Thymus (tissue), 11 donors: ENCODE measurements at regions not wholly inside any gene's neighbourhood (a gene's known extent, or its start where the extent isn't known, plus 50 kb on each side); places are given as distances from the start of the nearest gene placed in this dataset.
"Not testable (repeated sequence)": the region's sequence is repeated elsewhere in the genome, so short reads cannot be mapped to it uniquely, and the experiment has no call there.

Source experiments
- DNase-seq, 9 donors: peaks; one replicate each; pipeline ENCODE4 v3.0.0-alpha.2; 2013; ENCODE audit warnings: low spot score in 9 of 9, low read depth in 6 of 9, missing footprints in 1 of 9
- H3K27ac ChIP-seq, 2 donors: one replicate each; pipeline ENCODE4 v1.5.1; 2013; ENCODE audit warnings: control low read depth in 1 of 2, low read depth in 1 of 2, low read length in 1 of 2, mild to moderate bottlenecking in 1 of 2, moderate library complexity in 1 of 2
- H3K27me3 ChIP-seq, 2 donors: one replicate each; pipeline ENCODE4 v1.5.1; 2013; ENCODE audit warnings: low read length in 1 of 2; ENCODE audit not compliant: control insufficient read depth in 2 of 2, insufficient read depth in 1 of 2
- H3K36me3 ChIP-seq, 2 donors: one replicate each; pipeline ENCODE4 v1.5.1; 2013; ENCODE audit warnings: low read length in 1 of 2, mild to moderate bottlenecking in 1 of 2, moderate library complexity in 1 of 2; ENCODE audit not compliant: control insufficient read depth in 2 of 2, insufficient read depth in 2 of 2
- H3K4me1 ChIP-seq, 2 donors: one replicate each; pipeline ENCODE4 v1.5.1; 2013; ENCODE audit warnings: low read length in 2 of 2; ENCODE audit not compliant: control insufficient read depth in 2 of 2, insufficient read depth in 2 of 2
- H3K4me3 ChIP-seq, 2 donors: one replicate each; pipeline ENCODE4 v1.5.1; 2013; ENCODE audit warnings: low read length in 2 of 2, control low read depth in 1 of 2, mild to moderate bottlenecking in 1 of 2
- H3K9me3 ChIP-seq, 2 donors: one replicate each; pipeline ENCODE4 v1.5.1; 2013; ENCODE audit warnings: low read length in 1 of 2, mild to moderate bottlenecking in 1 of 2; ENCODE audit not compliant: control insufficient read depth in 2 of 2, insufficient read depth in 1 of 2
- WGBS: extraction: QIAGEN DNeasy Blood & Tissue Kit; methylation state at CpG from one replicate; pipeline ENCODE4 v1.1.7; 2013; 5-methylcytosine and 5-hydroxymethylcytosine counted together
- donor health status: healthy.

DNA sequence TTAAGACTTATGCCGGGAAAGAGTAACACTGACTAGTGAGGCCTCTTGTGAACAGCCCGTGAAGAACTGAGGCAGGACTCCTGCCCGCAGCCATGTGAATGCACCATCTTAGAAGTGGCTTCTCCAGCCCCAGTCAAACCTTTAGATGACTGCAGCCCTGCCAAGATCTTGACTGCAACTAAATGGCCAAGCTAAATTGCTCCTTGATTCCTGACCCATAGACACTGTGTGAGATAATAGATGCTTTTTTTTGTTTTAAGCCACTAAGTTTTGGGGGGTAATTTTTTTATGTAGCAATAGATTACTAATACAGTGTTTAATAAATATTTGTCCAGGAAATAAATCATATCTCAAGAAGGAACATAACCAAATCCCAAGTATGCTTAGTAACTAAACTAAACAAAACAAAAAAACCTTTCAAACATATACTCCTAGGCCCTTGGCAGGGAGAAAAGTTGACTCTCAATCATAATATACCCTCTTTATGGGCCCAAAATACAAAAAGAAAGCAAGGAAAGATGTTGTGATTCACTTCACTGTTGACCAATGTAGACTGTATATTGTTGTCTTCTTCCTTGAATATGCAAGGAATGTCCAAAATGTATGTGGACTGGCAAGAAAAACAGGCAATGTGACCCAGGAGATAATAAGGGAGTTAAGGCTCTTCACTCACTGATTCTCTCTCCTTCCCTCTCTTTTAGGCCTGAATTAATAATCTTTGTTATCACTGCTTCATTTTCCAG lies 79.7 kb upstream of the ZNF366 start:
- Histone ChIP-seq H3K4me3 (no peak overlapping the region), H3K4me1 (no peaks in the 10 kb centered on the region), H3K27me3 (no peaks in the 10 kb centered on the region), H3K36me3 (no peaks in the 10 kb centered on the region), H3K27ac (no peak overlapping the region), H3K9me3 (no peaks in the 10 kb centered on the region)
- DNase-seq: no peak
- WGBS: 97% methylated on average over 3 of the region's 3 CpGs

- no peak overlapping the region for H3K4me3 ChIP-seq
- no peaks in the 10 kb centered on the region for H3K36me3 ChIP-seq
- no peak for DNase-seq
- 93% methylated on average over 3 of the region's 3 CpGs for WGBS
- H3K9me3 ChIP-seq: no peaks in the 10 kb centered on the region
- no peaks in the 10 kb centered on the region for H3K4me1 ChIP-seq
- H3K27ac ChIP-seq: no peak overlapping the region
- H3K27me3 ChIP-seq: no peaks in the 10 kb centered on the region
These were observed 77.3 kb upstream of the ZNF366 start for GRCh38 chr5:72584466-72584865.

DNA sequence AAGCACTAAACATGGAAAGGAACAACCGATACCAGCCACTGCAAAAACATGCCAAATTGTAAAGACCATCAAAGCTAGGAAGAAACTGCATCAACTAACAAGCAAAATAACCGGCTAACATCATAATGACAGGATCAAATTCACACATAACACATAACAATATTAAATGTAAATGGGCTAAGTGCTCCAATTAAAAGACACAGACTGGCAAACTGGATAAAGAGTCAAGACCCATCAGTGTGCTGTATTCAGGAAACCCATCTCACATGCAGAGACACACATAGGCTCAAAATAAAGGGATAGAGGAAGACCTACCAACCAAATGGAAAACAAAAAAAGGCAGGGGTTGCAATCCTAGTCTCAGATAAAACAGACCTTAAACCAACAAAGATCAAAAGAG lies 72.1 kb upstream of the ZNF366 start:
- H3K36me3 ChIP-seq, DNase-seq, H3K4me1 ChIP-seq, H3K9me3 ChIP-seq, H3K27ac ChIP-seq, H3K4me3 ChIP-seq, H3K27me3 ChIP-seq: not testable (repeated sequence)
- WGBS: 99% methylated on average over 2 of the region's 2 CpGs

DNA sequence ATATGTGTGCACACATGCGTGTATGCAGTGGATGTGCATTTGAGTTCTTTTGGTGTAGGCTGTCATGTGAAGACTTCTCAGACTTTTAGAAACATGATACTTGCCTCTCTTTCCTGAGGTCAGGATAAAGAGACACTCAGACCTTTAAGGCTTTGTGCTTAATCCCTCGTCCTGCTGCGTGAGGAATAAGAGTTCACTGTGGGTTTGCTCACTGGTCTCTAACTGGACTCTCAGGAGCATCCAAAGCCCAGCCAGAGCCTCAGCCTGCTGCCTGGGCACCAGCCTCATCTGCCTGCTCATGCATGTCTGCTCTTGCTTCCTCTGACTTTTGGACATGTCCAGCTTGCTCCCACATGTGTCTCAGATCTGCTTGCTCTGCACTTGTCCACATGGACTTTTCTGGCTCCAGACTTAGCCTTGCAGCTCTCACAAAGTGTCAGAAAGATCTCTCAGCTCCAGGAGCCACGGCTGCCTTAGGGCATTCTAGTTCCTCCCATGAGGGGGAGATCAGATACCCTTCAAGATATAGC lies 65.1 kb upstream of the ZNF366 start:
- DNase-seq: no peak
- Histone ChIP-seq H3K9me3 (no peaks in the 10 kb centered on the region), H3K4me3 (no peak overlapping the region), H3K4me1 (no peaks in the 10 kb centered on the region), H3K36me3 (no peaks in the 10 kb centered on the region), H3K27ac (no peak overlapping the region), H3K27me3 (no peaks in the 10 kb centered on the region)
- WGBS: 93% methylated on average over 4 of the region's 4 CpGs

DNA sequence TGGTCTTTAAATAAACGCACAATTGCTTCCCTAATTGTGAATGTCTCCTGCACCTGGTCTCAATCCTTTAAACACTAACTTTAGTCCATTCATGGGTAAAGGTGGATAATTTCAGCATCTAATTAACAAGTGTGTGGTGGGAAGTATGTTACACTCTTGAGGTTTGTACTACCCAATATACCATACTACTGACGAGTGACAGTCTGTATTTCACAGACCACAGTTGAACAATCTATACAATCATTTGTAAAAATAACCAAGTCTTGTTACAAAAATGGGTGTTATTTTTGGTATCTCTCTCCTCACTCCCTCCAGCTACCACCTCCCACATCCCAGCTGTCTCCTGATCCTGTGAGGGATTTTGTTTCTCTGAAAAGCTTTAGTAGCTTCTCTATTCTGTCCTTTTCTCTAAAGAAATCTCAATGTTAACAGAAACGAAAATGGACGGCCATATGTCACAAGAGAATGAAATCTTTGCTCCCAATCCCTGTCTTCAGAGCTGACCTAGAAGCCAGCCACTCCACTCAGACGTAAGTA lies 62.3 kb upstream of the ZNF366 start:
- no peak for DNase-seq
- Histone ChIP-seq H3K27ac (no peak overlapping the region), H3K27me3 (no peaks in the 10 kb centered on the region), H3K9me3 (no peaks in the 10 kb centered on the region), H3K4me1 (no peaks in the 10 kb centered on the region), H3K4me3 (no peak overlapping the region), H3K36me3 (no peaks in the 10 kb centered on the region)
- whole genome bisulfite sequencing: 94% methylated on average over 5 of the region's 5 CpGs

DNA sequence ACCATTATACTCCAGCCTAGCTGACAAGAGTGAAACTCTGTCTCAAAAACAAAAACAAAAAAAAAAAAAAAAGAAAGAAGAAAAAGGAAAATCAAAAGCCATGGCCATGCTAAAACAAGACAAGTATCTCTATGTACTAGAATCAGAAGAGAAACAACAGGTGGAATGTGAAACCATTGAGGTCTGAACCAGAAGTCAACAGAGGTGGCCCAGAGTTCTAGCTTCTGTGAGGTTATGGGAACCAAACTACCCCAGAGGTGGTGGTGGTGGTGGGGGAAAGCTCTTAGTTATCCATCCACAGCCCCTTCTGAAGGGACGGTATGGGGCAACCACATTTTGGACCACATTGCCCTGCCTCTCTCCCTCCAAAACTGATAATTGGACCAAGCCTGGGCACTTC lies 59.5 kb upstream of the ZNF366 start:
- no peak overlapping the region for H3K27ac ChIP-seq

GRCh38 chr5:72565513-72566289 lies 58.5 kb upstream of the ZNF366 start:
- no peaks in the 10 kb centered on the region for H3K36me3 ChIP-seq
- H3K4me3 ChIP-seq: no peak overlapping the region
- no peaks in the 10 kb centered on the region for H3K4me1 ChIP-seq
- no peak for DNase-seq
- H3K27ac ChIP-seq: no peak overlapping the region
- no peaks in the 10 kb centered on the region for H3K27me3 ChIP-seq
- WGBS: 95% methylated on average over 8 of the region's 8 CpGs
- no peaks in the 10 kb centered on the region for H3K9me3 ChIP-seq

More for the DNA sequence above, 59.5 kb upstream of the ZNF366 start:
- no peak overlapping the region for H3K4me3 ChIP-seq
- DNase-seq: no peak
- no peaks in the 10 kb centered on the region for H3K27me3 ChIP-seq
- H3K36me3 ChIP-seq: no peaks in the 10 kb centered on the region
- H3K4me1 ChIP-seq: no peaks in the 10 kb centered on the region
- 92% methylated on average over 1 of the region's 1 CpG for WGBS
- no peaks in the 10 kb centered on the region for H3K9me3 ChIP-seq

DNA sequence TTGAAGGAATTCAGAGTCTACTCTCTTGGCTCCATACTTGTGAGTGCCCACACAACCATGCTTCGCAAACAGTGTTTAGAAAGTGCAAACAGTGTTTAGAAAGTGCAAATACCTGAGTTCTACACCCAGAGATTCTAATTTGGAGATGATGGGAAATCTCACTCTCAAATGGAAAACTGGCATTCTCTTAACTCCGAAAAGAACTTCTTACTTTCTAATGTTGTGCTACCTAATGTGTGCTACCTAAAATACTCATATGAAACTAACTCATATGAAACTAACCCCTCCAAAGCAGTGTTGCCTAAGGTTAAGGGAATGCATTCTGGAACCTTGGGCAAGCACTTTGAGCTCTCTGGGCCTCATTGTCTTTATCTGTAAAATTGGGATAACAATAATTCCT lies 55.5 kb upstream of the ZNF366 start:
- no peaks in the 10 kb centered on the region for H3K4me1 ChIP-seq
- H3K9me3 ChIP-seq: no peaks in the 10 kb centered on the region
- no peaks in the 10 kb centered on the region for H3K36me3 ChIP-seq
- H3K27ac ChIP-seq: no peak overlapping the region
- H3K27me3 ChIP-seq: no peaks in the 10 kb centered on the region
- no peak overlapping the region for H3K4me3 ChIP-seq
- DNase-seq: no peak
- 90% methylated on average over 2 of the region's 2 CpGs for WGBS
